Fibroblast of mammary gland (primary cell): ENCODE measurements at regions not wholly inside any gene's neighbourhood (a gene's known extent, or its start where the extent isn't known, plus 50 kb on each side); places are given as distances from the start of the nearest gene placed in this dataset.
"Not testable (repeated sequence)": the region's sequence is repeated elsewhere in the genome, so short reads cannot be mapped to it uniquely, and the experiment has no call there.

ENCODE experiments used
- DNase-seq: peaks from one replicate; pipeline ENCODE4 v3.0.0-alpha.2; 2010; ENCODE audit warnings: low read depth
- H3K4me3 ChIP-seq: 2 replicates; pipeline ENCODE4 v1.5.1; 2011; ENCODE audit warnings: low read depth, mild to moderate bottlenecking, low read length, moderate library complexity; ENCODE audit not compliant: control insufficient read depth
- CTCF ChIP-seq: conservative IDR thresholded peaks from 2 replicates; pipeline ENCODE4 v1.5.1; 2011; ENCODE audit warnings: low read depth, low read length, inconsistent platforms; ENCODE audit not compliant: control insufficient read depth, insufficient read depth

- H3K4me3 ChIP-seq = no peak overlapping the region
- no peak for DNase-seq
- no peak for TF ChIP-seq CTCF
These were observed 1711.8 kb downstream of the SLITRK5 start for GRCh38 chr13:89382981-89383380.

GRCh38 chr13:89383891-89384290 lies 1712.7 kb downstream of the SLITRK5 start:
- no peak for TF ChIP-seq CTCF
- DNase-seq = no peak
- H3K4me3 ChIP-seq = no peak overlapping the region

GRCh38 chr13:89393758-89394304 lies 1722.7 kb downstream of the SLITRK5 start:
- no peak overlapping the region for H3K4me3 ChIP-seq
- DNase-seq = no peak
- TF ChIP-seq CTCF = no peak

GRCh38 chr13:89401264-89401675 lies 1730.1 kb downstream of the SLITRK5 start:
- no peak for TF ChIP-seq CTCF
- H3K4me3 ChIP-seq = no peak overlapping the region
- peak; percentile 77 for DNase-seq

GRCh38 chr13:89402211-89402610 lies 1731.0 kb downstream of the SLITRK5 start:
- no peak for DNase-seq
- TF ChIP-seq CTCF = no peak
- no peak overlapping the region for H3K4me3 ChIP-seq

- H3K4me3 ChIP-seq, DNase-seq: not testable (repeated sequence)
These were observed 1734.9 kb downstream of the SLITRK5 start for GRCh38 chr13:89406096-89406495.

- no peak for TF ChIP-seq CTCF
- H3K4me3 ChIP-seq = no peak overlapping the region
- no peak for DNase-seq
These were observed 1736.2 kb downstream of the SLITRK5 start for GRCh38 chr13:89407357-89407756.
